NT2/D1 (cell line): ENCODE measurements at regions not wholly inside any gene's neighbourhood (a gene's known extent, or its start where the extent isn't known, plus 50 kb on each side); places are given as distances from the start of the nearest gene placed in this dataset.

ENCODE experiments used
- SUZ12 ChIP-seq: IDR thresholded peaks from 2 replicates; pipeline ENCODE4 v1.6.1; 2011; ENCODE audit not compliant: insufficient read length, insufficient read depth; ENCODE audit errors: extremely low read depth
- YY1 ChIP-seq: IDR thresholded peaks from 2 replicates; pipeline ENCODE4 v1.6.1; 2011; ENCODE audit not compliant: insufficient read length, insufficient read depth
- ZNF274 ChIP-seq: IDR thresholded peaks from 2 replicates; pipeline ENCODE4 v1.6.1; 2011; ENCODE audit warnings: mild to moderate bottlenecking, low read depth, low read length

- TF ChIP-seq ZNF274 (no peak), SUZ12 (no peak), YY1 (no peak)
Observed at GRCh38 chr2:151157000-151157735, 104.5 kb downstream of the RBM43 start.
